CD4-positive, alpha-beta T cell treated with Interleukin-6 for 4 hours (primary cell): ENCODE measurements at regions not wholly inside any gene's neighbourhood (a gene's known extent, or its start where the extent isn't known, plus 50 kb on each side); places are given as distances from the start of the nearest gene placed in this dataset.

Source experiments
- DNase-seq: peaks from one replicate; pipeline ENCODE4 v3.0.0-alpha.2; 2020; ENCODE audit warnings: mixed read lengths

GRCh38 chr2:8027387-8027786 is 654.5 kb upstream of the ID2 start:
- no peak for DNase-seq

GRCh38 chr2:8028036-8028435 is 653.8 kb upstream of the ID2 start:
- no peak for DNase-seq

DNA sequence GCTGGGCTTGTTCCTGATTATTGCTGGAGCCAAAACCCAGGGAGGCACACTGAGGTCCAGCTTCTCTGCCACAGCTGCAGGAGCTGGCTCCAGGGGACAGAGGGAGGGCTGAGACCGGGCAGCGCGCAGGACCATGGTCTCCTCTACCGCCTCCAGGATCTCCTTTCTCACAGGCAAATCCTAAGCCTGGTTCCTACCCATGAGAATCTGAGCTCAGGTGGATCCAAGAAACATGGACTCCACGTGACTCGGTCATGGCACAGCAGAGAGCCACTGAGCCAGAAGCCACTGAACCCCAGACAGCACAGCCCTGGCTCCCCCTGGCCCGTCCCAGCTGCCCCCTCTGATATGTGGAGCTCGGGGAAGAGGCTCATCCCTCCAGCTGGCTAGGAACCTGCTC is 653.4 kb upstream of the ID2 start:
- DNase-seq = no peak

DNA sequence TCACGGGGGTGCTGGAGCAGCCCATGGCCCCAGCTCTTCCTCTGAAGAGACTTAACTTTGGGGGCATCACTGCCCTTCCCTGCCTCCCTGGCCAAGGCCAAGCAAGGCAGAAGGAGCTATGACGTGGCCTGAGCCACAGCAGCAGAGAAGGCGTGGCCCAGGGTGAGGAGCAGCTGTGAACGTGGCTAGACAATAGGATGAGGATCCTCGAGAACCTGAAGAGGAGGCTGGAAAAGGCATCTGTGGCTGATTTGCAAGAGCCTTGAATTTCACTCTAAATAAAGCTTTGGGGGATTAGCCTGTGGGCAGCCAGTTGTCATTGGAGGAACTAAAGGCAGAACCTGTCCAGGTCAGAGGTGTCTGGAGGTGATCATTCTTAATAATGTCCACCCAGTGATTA is 652.9 kb upstream of the ID2 start:
- no peak for DNase-seq

DNA sequence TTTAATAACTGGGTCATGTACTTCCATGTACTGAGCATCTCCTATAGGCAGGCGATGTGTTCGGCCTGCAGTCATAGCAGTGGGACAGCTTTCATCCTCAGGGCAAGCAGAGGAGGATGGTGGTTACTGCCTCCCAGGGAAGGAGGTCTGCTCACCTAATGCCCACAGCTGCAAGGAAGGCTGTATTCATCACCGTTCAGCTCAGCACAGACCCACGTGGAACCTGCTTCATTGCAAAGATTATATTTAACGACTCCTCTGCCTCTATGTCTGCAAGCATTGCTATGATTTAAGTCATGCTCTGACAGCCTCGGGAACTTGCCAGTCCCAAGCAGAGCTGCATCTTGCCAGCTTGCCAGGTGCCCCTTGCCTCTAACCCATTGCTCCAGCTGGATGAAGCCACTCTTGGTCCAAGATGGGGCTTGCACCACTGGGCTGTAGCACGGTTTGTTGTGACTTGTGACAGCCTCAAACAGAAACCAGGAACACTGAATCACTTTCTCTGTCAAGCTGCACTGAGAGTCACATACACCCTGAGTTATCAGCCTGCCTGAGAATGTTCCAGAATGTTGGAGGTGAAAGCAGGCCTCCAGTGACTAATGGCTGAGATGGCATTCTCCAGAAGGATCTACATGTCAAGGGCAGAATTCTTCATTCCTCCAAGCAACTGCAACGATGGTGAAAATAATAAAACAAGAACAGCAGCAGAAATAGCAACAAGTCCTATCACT is 651.1 kb upstream of the ID2 start:
- no peak for DNase-seq

- DNase-seq = no peak
Observed at GRCh38 chr2:8031370-8031769, 650.5 kb upstream of the ID2 start.

- DNase-seq = no peak
Observed at GRCh38 chr2:8033546-8034096, 648.2 kb upstream of the ID2 start.

DNA sequence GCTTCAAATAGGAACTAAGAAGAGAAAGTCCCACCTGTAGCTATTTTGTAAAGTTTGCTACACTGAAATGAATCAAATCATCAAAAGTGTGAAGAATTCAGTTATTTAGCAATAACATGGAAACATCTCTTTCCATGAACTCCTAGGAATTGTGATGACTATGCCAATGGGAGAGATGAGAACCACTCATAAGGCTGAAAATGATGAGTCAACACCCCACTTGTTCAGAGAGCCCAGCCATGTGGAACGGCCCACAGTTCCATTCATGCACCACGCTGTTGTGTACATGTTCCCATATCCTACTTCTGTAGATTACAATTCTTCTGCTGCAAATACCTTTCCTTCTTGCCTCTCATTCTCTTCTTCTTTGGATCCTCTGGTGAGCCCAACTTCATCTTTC is 645.5 kb upstream of the ID2 start:
- no peak for DNase-seq

- DNase-seq = no peak
Observed at GRCh38 chr2:8039732-8040131, 642.1 kb upstream of the ID2 start.

DNA sequence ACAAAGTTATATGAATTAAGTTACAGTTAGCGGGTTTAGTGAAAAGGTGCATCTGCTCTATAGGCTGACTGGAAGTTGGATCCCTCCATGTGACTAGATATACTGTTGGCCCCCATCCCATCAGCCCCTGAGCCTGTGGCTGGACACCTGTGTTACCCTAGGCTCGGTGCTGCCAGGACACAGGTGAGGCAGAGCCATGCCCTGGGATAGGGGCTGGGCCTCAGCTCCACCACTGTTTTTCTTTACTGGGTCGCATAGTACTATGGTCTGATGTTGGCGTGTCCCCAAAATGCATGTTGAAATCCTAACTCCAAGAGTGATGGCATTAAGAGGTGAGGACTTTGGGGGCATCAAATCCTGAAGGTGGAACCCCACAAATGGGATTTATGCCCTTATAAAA is 638.6 kb upstream of the ID2 start:
- no peak for DNase-seq

- DNase-seq = no peak
Observed at GRCh38 chr2:8044046-8044594, 637.7 kb upstream of the ID2 start.

DNA sequence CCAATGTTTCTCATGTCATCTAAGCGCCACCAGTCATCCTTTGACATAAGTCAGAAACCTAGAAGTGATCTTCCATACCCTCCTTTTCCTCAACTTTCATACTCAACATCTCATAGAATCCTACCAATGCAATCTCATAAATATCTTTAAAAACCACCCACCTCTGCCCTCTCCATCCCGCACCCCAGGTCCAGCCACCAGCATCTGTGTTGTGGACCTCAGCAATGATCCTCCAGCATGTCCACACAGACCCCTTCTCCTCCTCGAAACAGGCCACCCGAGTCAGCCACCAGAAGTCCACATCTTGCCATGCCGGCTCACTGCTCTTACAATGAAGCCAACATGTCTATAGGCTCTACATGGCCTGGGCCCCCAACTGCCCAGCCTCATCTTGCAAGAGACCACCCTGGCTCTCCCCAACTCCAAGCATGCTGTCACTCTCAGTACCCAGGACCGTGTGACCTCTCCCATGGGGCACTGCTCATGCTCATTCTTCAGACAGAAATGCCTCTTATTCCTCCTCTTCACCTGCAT is 636.7 kb upstream of the ID2 start:
- no peak for DNase-seq

DNA sequence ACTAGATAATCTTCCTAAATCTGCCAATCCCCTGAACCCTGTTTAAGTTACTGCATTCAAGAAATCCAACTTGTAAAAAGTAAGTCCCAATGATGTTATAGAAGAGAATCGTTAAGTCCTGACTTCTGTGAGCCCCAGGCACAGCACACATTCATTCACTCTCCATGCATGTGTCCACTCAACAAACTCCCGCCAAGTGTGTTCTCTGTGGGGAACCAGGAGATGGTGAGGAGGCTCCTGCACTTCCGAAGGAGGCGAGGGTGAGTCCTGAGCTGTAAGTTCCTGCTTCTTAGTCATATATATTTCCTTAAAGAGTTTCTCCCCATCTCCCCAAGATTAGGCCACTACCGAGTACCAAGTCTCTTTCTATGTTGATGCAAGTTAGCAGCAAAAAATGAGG is 635.0 kb upstream of the ID2 start:
- no peak for DNase-seq

DNA sequence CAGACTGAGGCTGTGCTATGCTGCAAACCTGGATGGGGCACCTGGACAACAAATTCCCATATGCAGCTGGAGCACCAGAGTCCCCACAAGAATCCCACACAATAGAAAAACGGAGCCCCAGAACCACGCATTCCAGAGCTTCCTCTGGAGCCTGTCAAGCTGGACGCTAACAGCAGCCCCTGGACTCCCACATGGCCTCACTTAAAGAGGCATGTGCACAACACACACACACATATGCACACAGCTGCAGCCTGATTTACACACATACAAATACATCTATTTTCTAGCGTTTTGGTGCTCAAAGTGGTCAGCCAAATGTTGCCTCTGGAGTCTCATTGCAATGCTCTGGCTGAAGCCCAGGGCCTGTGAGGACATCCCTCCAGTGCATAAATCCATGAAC is 632.7 kb upstream of the ID2 start:
- no peak for DNase-seq

- no peak for DNase-seq
Observed at GRCh38 chr2:8049851-8050571, 631.8 kb upstream of the ID2 start.

DNA sequence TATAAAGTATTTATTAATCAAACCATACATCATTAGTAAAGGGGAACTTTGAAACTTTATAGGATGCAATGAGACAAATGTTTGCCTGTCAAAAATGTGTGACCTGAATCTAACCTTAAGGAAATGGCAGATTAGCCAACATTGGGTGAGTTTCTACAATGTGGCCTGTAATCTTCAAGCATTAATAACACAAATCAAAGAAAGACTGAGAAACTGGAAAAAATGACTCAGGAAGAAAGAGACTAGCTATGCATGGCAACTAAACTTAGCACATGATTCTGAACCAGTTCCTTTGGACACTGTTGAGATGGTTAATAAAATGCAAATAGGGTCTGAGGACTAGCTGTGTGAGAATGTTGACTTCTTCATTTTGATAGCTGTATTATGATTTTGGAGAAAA is 628.6 kb upstream of the ID2 start:
- DNase-seq = no peak

- no peak for DNase-seq
Observed at GRCh38 chr2:8054070-8054469, 627.8 kb upstream of the ID2 start.

DNA sequence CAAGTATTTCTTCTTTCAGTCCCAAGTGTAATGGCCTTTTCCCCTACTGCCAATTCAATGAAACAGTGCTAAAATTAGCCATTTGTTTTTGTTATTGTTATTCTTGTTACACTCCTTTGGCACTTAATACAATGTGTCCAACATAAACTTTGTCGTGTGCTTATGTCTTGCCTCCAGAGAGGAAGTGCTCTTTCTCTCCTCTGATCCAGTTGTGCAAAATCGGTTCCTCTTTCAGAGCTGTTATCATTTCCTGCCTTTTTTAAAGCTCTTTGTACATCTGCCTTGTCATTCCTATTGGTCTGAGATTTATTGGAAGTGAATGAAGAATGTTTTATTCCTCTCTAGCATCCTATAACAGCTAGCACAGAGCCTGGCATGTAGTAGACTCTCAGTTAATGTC is 623.2 kb upstream of the ID2 start:
- DNase-seq = no peak

DNA sequence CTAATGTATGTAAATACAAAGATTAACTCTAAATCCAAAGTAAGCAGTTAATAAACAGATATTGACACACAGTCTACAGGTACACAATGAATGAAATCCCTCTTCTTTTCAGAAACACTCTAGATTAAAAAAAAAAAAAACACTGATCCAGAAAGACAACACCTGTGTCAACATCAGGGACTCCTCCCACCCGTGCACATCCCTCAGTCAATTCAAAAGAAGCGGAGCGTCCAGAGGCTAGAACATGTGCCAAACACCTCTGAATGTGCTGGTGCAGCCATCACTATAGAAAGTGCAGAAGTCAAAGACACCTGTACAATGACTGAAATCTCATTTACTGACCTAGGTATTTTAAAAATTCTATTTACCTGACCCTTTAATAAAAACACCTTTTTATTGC is 622.6 kb upstream of the ID2 start:
- DNase-seq = no peak

DNA sequence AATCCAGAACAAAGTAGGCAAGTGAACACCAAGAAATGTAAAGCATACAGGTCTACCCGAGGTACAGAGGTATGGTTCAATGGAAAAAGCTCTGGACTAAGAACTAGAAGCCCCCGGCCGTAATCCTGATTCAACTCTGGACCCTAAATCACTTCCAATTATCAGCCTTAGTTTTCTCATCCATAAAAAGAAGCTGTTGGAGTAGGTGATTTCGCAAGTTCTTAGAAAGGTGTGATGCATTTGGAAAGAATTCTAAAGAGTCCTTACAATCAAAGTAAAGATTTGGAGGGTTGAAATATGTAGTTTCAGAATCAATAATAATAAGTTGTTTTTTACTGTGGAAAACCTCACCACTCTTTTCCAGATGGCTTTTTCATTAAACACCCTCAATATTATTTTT is 622.1 kb upstream of the ID2 start:
- DNase-seq = no peak

- no peak for DNase-seq
Observed at GRCh38 chr2:8061219-8061618, 620.6 kb upstream of the ID2 start.

GRCh38 chr2:8064603-8065002 is 617.3 kb upstream of the ID2 start:
- DNase-seq = no peak

DNA sequence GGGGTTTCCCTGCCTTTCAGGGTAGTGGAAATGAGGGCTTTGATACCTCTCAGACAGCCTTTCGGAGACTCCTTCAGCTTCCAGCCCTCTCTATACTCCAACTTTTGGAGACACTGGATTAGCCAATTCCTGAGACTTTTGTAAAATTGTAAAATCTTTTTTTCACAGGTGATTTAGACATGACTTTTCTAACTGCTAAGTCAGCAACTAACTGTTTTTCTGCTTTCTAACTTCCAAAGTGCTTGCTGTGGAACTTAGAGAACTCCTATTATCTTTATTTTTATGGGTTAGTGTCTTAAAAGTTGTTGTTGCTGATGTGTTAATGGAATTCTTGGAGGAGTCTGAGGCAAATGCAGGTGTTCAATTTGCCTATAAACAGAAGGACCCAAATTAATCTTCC is 616.7 kb upstream of the ID2 start:
- DNase-seq = no peak

- no peak for DNase-seq
Observed at GRCh38 chr2:8067784-8068336, 614.0 kb upstream of the ID2 start.
